CD4-positive, alpha-beta T cell (primary cell): ENCODE measurements at regions not wholly inside any gene's neighbourhood (a gene's known extent, or its start where the extent isn't known, plus 50 kb on each side); places are given as distances from the start of the nearest gene placed in this dataset.

ENCODE experiments used
- ATAC-seq: fragments of 200-7000 bp; cut with Tn5 transposase; one replicate; pipeline ENCODE4 v1.10.0; 2022; ENCODE audit warnings: mild to moderate bottlenecking; ENCODE audit not compliant: poor library complexity
- CTCF ChIA-PET: fragments of 350-600 bp; sonication (Branson Sonifier 250); formaldehyde crosslinking; loops from one replicate; lab custom pipeline; 2021; ENCODE audit warnings: antibody characterized with exemption, inconsistent platforms; lab: Charles Lee
- POLR2A ChIA-PET: fragments of 350-600 bp; sonication (Branson Sonifier 250); formaldehyde crosslinking; loops from one replicate; lab custom pipeline; 2021; ENCODE audit warnings: antibody characterized with exemption, inconsistent platforms; lab: Charles Lee
- DNase-seq, 14 experiments: peaks; one replicate each; pipeline ENCODE4 v3.0.0-alpha.2; 2013 to 2020; ENCODE audit warnings: mixed read lengths in 2 of 14
- H3K27ac ChIP-seq, 2 donors: one replicate each; pipeline versions ENCODE4 v1.5.1 to v1.7.0; 2013; ENCODE audit warnings: low read length in 2 of 2, low read depth in 1 of 2, mild to moderate bottlenecking in 1 of 2
- H3K27me3 ChIP-seq, 2 experiments: 1 replicate in 1 of 2; 2 replicates in 1 of 2; pipeline versions ENCODE4 v1.6.1 to v1.7.0; 2013; ENCODE audit warnings: low read length in 2 of 2, control low read depth in 1 of 2, mild to moderate bottlenecking in 1 of 2, moderate library complexity in 1 of 2; ENCODE audit not compliant: insufficient read depth in 2 of 2, control insufficient read depth in 1 of 2
- H3K36me3 ChIP-seq: one replicate; pipeline ENCODE4 v1.6.1; 2013; ENCODE audit warnings: low read length, control low read depth; ENCODE audit not compliant: insufficient read depth
- H3K4me1 ChIP-seq: one replicate; pipeline ENCODE4 v1.6.1; 2013; ENCODE audit warnings: low read length, control low read depth; ENCODE audit not compliant: insufficient read depth
- H3K4me3 ChIP-seq: one replicate; pipeline ENCODE4 v1.5.1; 2013; ENCODE audit warnings: mild to moderate bottlenecking, low read length, moderate library complexity
- H3K9me3 ChIP-seq, 2 experiments: 1 replicate in 1 of 2; 2 replicates in 1 of 2; pipeline versions ENCODE4 v1.6.1 to v1.7.0; 2013; ENCODE audit warnings: low read length in 2 of 2, mild to moderate bottlenecking in 2 of 2, control low read depth in 1 of 2, moderate library complexity in 1 of 2; ENCODE audit not compliant: control insufficient read depth in 1 of 2, insufficient read depth in 1 of 2
- H3K27ac Mint-ChIP-seq: one replicate; pipeline ENCODE4 v1.8.0; 2020; ENCODE audit warnings: mixed read lengths
- H3K27me3 Mint-ChIP-seq: one replicate; pipeline ENCODE4 v1.8.0; 2021; ENCODE audit warnings: mixed read lengths
- H3K36me3 Mint-ChIP-seq: one replicate; pipeline ENCODE4 v1.8.0; 2021; ENCODE audit warnings: low read depth, mixed read lengths
- H3K4me1 Mint-ChIP-seq: one replicate; pipeline ENCODE4 v1.8.0; 2021; ENCODE audit warnings: low read depth, mixed read lengths
- H3K4me3 Mint-ChIP-seq: one replicate; pipeline ENCODE4 v1.8.0; 2020; ENCODE audit warnings: mild to moderate bottlenecking, mixed read lengths
- H3K9me3 Mint-ChIP-seq: one replicate; pipeline ENCODE4 v1.8.0; 2020; ENCODE audit warnings: mixed read lengths
- intact Hi-C, 2 experiments: fragments of 100-400 bp; cut with DNase I in 1 of 2; cut with micrococcal nuclease in 1 of 2; formaldehyde crosslinking; loops; one replicate each; pipeline versions ENCODE4 v1.15.1 to v1.9.0; 2023 to 2025; cut with DNase I, micrococcal nuclease
- TF ChIP-seq, protein P1 (sequence below): fragments of 200-600 bp; IDR thresholded peaks from one replicate; pipeline ENCODE4 v1.8.0; 2022; ENCODE audit warnings: antibody characterized with exemption, mild to moderate bottlenecking

DNA sequence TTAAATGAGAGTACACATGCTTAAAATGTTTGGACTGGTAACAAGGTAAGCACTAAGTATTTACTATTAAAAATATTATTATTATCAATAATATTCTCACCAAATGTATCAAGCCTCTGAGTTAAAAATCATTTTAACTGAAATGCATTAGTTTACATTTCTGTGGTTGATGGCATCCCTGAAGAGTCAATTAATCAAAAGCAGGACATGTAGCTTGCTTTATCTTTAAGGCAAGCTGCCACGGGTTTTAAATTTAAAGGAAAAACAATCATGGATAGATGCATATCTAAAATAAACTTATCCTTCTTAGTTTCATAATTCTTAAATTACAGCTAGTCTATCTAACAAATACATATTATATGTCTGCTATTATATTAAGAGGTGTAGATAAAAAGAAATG, 584.8 kb upstream of the INTU start:
- no peaks in the 10 kb centered on the region for H3K4me1 ChIP-seq
- CTCF ChIA-PET = no interaction called here
- ATAC-seq = no peak
- H3K36me3 ChIP-seq = no peaks in the 10 kb centered on the region
- no peak overlapping the region for H3K4me3 Mint-ChIP-seq
- intact Hi-C loops = no loop called here
- no peaks in the 10 kb centered on the region for H3K36me3 Mint-ChIP-seq
- H3K27ac ChIP-seq = no peak overlapping the region
- no peaks in the 10 kb centered on the region for H3K9me3 ChIP-seq
- no peak overlapping the region for H3K27ac Mint-ChIP-seq
- peaks cover 6% of the 10 kb centered on the region for H3K9me3 Mint-ChIP-seq
- H3K27me3 Mint-ChIP-seq = no peaks in the 10 kb centered on the region
- H3K27me3 ChIP-seq = no peaks in the 10 kb centered on the region
- POLR2A ChIA-PET = no interaction called here
- H3K4me3 ChIP-seq = no peak overlapping the region
- no peak for DNase-seq
- TF ChIP-seq, protein P1, sequence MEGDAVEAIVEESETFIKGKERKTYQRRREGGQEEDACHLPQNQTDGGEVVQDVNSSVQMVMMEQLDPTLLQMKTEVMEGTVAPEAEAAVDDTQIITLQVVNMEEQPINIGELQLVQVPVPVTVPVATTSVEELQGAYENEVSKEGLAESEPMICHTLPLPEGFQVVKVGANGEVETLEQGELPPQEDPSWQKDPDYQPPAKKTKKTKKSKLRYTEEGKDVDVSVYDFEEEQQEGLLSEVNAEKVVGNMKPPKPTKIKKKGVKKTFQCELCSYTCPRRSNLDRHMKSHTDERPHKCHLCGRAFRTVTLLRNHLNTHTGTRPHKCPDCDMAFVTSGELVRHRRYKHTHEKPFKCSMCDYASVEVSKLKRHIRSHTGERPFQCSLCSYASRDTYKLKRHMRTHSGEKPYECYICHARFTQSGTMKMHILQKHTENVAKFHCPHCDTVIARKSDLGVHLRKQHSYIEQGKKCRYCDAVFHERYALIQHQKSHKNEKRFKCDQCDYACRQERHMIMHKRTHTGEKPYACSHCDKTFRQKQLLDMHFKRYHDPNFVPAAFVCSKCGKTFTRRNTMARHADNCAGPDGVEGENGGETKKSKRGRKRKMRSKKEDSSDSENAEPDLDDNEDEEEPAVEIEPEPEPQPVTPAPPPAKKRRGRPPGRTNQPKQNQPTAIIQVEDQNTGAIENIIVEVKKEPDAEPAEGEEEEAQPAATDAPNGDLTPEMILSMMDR = no peak
- no peaks in the 10 kb centered on the region for H3K4me1 Mint-ChIP-seq

DNA sequence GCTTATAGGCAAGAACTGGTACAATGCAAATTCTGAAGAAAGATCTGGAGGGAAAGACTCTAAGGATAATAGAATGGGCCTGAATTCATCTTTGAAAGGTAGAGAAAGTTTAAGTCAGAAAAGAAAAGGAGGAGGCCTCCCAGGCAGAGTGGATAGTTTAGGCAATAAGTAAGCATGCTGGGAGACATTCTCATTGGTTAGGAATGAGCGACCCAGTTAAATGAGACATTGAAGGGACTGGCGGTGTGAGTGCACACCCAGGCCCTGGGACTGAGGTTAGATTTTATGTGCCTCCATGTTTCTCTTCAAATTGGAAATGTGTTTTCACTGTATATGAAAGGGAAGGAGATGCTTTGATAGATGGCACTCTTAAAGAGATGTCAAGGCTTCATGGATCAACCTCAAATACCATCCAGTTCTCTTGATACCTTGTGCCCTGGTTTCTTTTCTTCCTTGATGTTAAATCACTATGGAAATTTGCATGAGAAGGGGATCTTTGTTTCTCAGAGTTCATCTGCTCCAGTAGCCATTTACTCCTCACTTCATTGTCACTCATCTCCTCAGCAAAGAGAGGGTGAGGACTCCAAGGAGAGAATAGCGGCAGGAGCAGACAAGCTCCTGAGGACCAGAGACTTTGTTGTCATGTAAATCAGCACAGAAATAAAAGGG, 584.2 kb upstream of the INTU start:
- no peaks in the 10 kb centered on the region for H3K36me3 Mint-ChIP-seq
- no peaks in the 10 kb centered on the region for H3K4me1 ChIP-seq
- H3K4me3 Mint-ChIP-seq = no peak overlapping the region
- H3K27ac Mint-ChIP-seq = no peak overlapping the region
- H3K9me3 Mint-ChIP-seq = peaks cover 9% of the 10 kb centered on the region
- TF ChIP-seq, protein P1 = no peak
- H3K36me3 ChIP-seq = no peaks in the 10 kb centered on the region
- ATAC-seq (no peak), DNase-seq (no peak)
- H3K9me3 ChIP-seq = no peaks in the 10 kb centered on the region
- CTCF ChIA-PET = no interaction called here
- H3K4me3 ChIP-seq = no peak overlapping the region
- H3K27ac ChIP-seq = no peak overlapping the region
- intact Hi-C loops = no loop called here
- H3K27me3 Mint-ChIP-seq = no peaks in the 10 kb centered on the region
- H3K27me3 ChIP-seq = no peaks in the 10 kb centered on the region
- POLR2A ChIA-PET = no interaction called here
- H3K4me1 Mint-ChIP-seq = no peaks in the 10 kb centered on the region

DNA sequence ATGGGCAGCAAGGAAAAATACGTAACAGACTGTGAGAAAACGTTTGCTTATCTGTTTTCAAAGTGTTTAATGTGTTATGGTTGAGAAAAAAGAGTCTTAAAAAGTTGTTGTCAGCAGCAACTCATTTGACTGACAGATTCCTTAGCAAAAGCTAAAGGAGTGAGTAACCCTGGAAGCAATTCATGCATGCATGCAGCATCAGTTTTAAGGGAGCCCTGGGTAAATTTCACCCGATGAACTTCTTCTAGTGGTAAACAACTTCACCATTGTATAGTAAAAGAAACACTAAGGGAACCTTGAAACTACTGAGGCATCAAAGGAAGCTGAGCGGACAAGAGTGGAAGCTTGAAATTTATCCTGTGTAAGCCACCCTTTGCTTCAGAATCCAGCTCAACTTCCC, 583.2 kb upstream of the INTU start:
- Histone ChIP-seq H3K27me3 (no peaks in the 10 kb centered on the region), H3K36me3 (no peaks in the 10 kb centered on the region), H3K4me1 (no peaks in the 10 kb centered on the region), H3K4me3 (no peak overlapping the region), H3K9me3 (no peaks in the 10 kb centered on the region), H3K27ac (no peak overlapping the region)
- Mint-ChIP-seq H3K4me3 (no peak overlapping the region), H3K27me3 (no peaks in the 10 kb centered on the region), H3K27ac (no peak overlapping the region), H3K4me1 (no peaks in the 10 kb centered on the region), H3K36me3 (no peaks in the 10 kb centered on the region), H3K9me3 (peaks cover 9% of the 10 kb centered on the region)
- TF ChIP-seq, protein P1 = no peak
- ATAC-seq (no peak), DNase-seq (no peak)
- intact Hi-C loops = no loop called here
- ChIA-PET CTCF (no interaction called here), POLR2A (no interaction called here)
